SK-N-SH (cell line): ENCODE measurements at regions not wholly inside any gene's neighbourhood (a gene's known extent, or its start where the extent isn't known, plus 50 kb on each side); places are given as distances from the start of the nearest gene placed in this dataset.

Experiments used
- CTCF ChIA-PET: fragments of 300-600, 350-600 bp; formaldehyde crosslinking; extraction: SDS; loops from one replicate; lab custom pipeline; 2021; lab: Yijun Ruan, JAX
- POLR2A ChIA-PET: fragments of 350-600 bp; sonication (Branson Sonifier 250); formaldehyde crosslinking; extraction: SDS; loops from one replicate; lab custom pipeline; 2020; ENCODE audit warnings: antibody characterized with exemption, inconsistent platforms; lab: Yijun Ruan, JAX
- DNase-seq: peaks from one replicate; pipeline ENCODE4 v3.0.0; 2012
- H2AFZ ChIP-seq: fragments of 200-600 bp; sonication (generic); 2 replicates; pipeline ENCODE4 v1.8.1; 2016; ENCODE audit warnings: antibody characterized with exemption, mild to moderate bottlenecking, low read depth
- H3F3A ChIP-seq: fragments of 200-600 bp; sonication (generic); replicated peaks from 2 replicates; pipeline ENCODE3; 2016; ENCODE audit warnings: antibody characterized with exemption, mild to moderate bottlenecking; ENCODE audit not compliant: insufficient read depth
- H3K27ac ChIP-seq, 2 experiments: fragments of 200-500 bp in 1 of 2; fragments of 200-600 bp in 1 of 2; sonication (Bioruptor generic) in 1 of 2; sonication (generic), shearing (Covaris generic) in 1 of 2; 2 replicates each; pipeline versions ENCODE4 v1.5.1 to v1.6.1; 2014 to 2016; ENCODE audit warnings: low read depth in 2 of 2, inconsistent platforms in 1 of 2, low read length in 1 of 2, mild to moderate bottlenecking in 1 of 2, mixed read lengths in 1 of 2
- H3K27me3 ChIP-seq: fragments of 200-600 bp; sonication (generic), shearing (Covaris generic); 2 replicates; pipeline ENCODE4 v1.6.1; 2016; ENCODE audit warnings: mixed run types; ENCODE audit not compliant: insufficient read depth
- H3K36me3 ChIP-seq, 2 experiments: fragments of 200-500 bp in 1 of 2; fragments of 200-600 bp in 1 of 2; sonication (Bioruptor generic) in 1 of 2; sonication (generic) in 1 of 2; replicated peaks in 1 of 2; 2 replicates each; pipeline versions ENCODE3 to v1.5.1; 2014 to 2016; ENCODE audit warnings: low read length in 1 of 2, mild to moderate bottlenecking in 1 of 2; ENCODE audit not compliant: insufficient read depth in 2 of 2, control insufficient read depth in 1 of 2
- H3K4me1 ChIP-seq, 2 experiments: fragments of 200-500 bp in 1 of 2; fragments of 200-600 bp in 1 of 2; sonication (Bioruptor generic) in 1 of 2; sonication (generic), shearing (Covaris generic) in 1 of 2; 2 replicates each; pipeline versions ENCODE4 v1.5.1 to v1.6.1; 2014 to 2016; ENCODE audit warnings: low read depth in 1 of 2, low read length in 1 of 2, mixed run types in 1 of 2; ENCODE audit not compliant: insufficient read depth in 2 of 2, control insufficient read depth in 1 of 2
- H3K4me2 ChIP-seq: fragments of 200-600 bp; sonication (generic), shearing (Covaris generic); 2 replicates; pipeline ENCODE4 v1.6.1; 2017; ENCODE audit warnings: mixed run types
- H3K4me3 ChIP-seq, 2 experiments: fragments of 200-500 bp in 1 of 2; fragments of 200-600 bp in 1 of 2; sonication (Bioruptor generic) in 1 of 2; sonication (generic), shearing (Covaris generic) in 1 of 2; 2 replicates each; pipeline versions ENCODE4 v1.5.1 to v1.8.1; 2014 to 2016; ENCODE audit warnings: low read depth in 2 of 2, inconsistent platforms in 1 of 2, low read length in 1 of 2, mild to moderate bottlenecking in 1 of 2, mixed read lengths in 1 of 2, moderate library complexity in 1 of 2
- H3K79me2 ChIP-seq: fragments of 200-600 bp; sonication (generic); 2 replicates; pipeline ENCODE4 v1.8.1; 2017; ENCODE audit warnings: mild to moderate bottlenecking; ENCODE audit not compliant: insufficient read depth
- H3K9ac ChIP-seq: fragments of 200-600 bp; sonication (generic); 2 replicates; pipeline ENCODE4 v1.6.1; 2017; ENCODE audit warnings: mixed run types
- H3K9me2 ChIP-seq: fragments of 200-600 bp; sonication (generic); 2 replicates; pipeline ENCODE4 v1.6.1; 2017; ENCODE audit warnings: mixed run types
- H3K9me3 ChIP-seq: fragments of 200-600 bp; sonication (generic); 2 replicates; pipeline ENCODE4 v1.6.1; 2017; ENCODE audit warnings: mixed run types, mild to moderate bottlenecking, moderate library complexity
- H4K20me1 ChIP-seq: fragments of 200-600 bp; sonication (generic); 2 replicates; pipeline ENCODE4 v1.6.1; 2017; ENCODE audit warnings: mild to moderate bottlenecking, mixed run types; ENCODE audit not compliant: insufficient read depth
- CHD2 ChIP-seq: fragments of 150-350 bp; IDR thresholded peaks from 2 replicates; pipeline ENCODE4 v1.6.1; 2018; ENCODE audit warnings: low read length; ENCODE audit not compliant: partially characterized antibody
- EP300 ChIP-seq, 2 experiments: IDR thresholded peaks; 2 replicates each; pipeline versions ENCODE4 v1.4.0 to v1.6.1; 2012; ENCODE audit warnings: borderline replicate concordance in 1 of 2, low read depth in 1 of 2, low read length in 1 of 2
- FOSL2 ChIP-seq: IDR thresholded peaks from 2 replicates; pipeline ENCODE4 v1.4.0; 2012; ENCODE audit warnings: low read depth, mild to moderate bottlenecking, moderate library complexity, borderline replicate concordance
- JUND ChIP-seq: IDR thresholded peaks from 2 replicates; pipeline ENCODE4 v1.4.0; 2012
- MXI1 ChIP-seq: IDR thresholded peaks from 2 replicates; pipeline ENCODE4 v1.6.1; 2012; ENCODE audit warnings: mild to moderate bottlenecking, low read depth, low read length, improper control_type of control experiment
- NRF1 ChIP-seq: IDR thresholded peaks from 2 replicates; pipeline ENCODE4 v1.6.1; 2012; ENCODE audit warnings: low read depth, mild to moderate bottlenecking, low read length
- POLR2AphosphoS5 ChIP-seq: IDR thresholded peaks from 2 replicates; pipeline ENCODE4 v1.6.1; 2012; ENCODE audit warnings: low read depth, low read length
- RCOR1 ChIP-seq: fragments of 150-350 bp; IDR thresholded peaks from 2 replicates; pipeline ENCODE4 v1.6.1; 2017; ENCODE audit warnings: antibody characterized with exemption, low read length
- RFX5 ChIP-seq: IDR thresholded peaks from 2 replicates; pipeline ENCODE4 v1.6.1; 2012; ENCODE audit warnings: mild to moderate bottlenecking, improper control_type of control experiment, low read length
- SIN3A ChIP-seq: IDR thresholded peaks from 2 replicates; pipeline ENCODE4 v1.6.1; 2012; ENCODE audit warnings: low read depth, mild to moderate bottlenecking, low read length, moderate library complexity, borderline replicate concordance
- TAF1 ChIP-seq: IDR thresholded peaks from 2 replicates; pipeline ENCODE4 v1.6.1; 2012; ENCODE audit warnings: low read depth, mild to moderate bottlenecking, low read length, moderate library complexity, borderline replicate concordance
- TCF12 ChIP-seq: IDR thresholded peaks from 2 replicates; pipeline ENCODE4 v1.4.0; 2012
- TEAD4 ChIP-seq: IDR thresholded peaks from 2 replicates; pipeline ENCODE4 v1.4.0; 2012; ENCODE audit warnings: mild to moderate bottlenecking, borderline replicate concordance; ENCODE audit not compliant: insufficient read depth
- YY1 ChIP-seq: IDR thresholded peaks from 2 replicates; pipeline ENCODE4 v1.4.0; 2012; ENCODE audit warnings: low read depth, mild to moderate bottlenecking
- WGBS: methylation state at CpG from one replicate; pipeline ENCODE4 v1.1.6; 2017; ENCODE audit warnings: low lambda C conversion rate; 5-methylcytosine and 5-hydroxymethylcytosine counted together
- TF ChIP-seq, protein P1 (sequence below): IDR thresholded peaks from 2 replicates; pipeline ENCODE4 v1.4.0; 2012; ENCODE audit warnings: low read depth
- TF ChIP-seq, protein P2 (sequence below): IDR thresholded peaks from 2 replicates; pipeline ENCODE4 v1.4.0; 2012; ENCODE audit warnings: low read depth, borderline replicate concordance
- TF ChIP-seq, protein P3 (sequence below): fragments of 150-350 bp; IDR thresholded peaks from 2 replicates; pipeline ENCODE4 v1.6.1; 2016; ENCODE audit warnings: mild to moderate bottlenecking, low read depth, low read length
- TF ChIP-seq, protein P4 (sequence below): IDR thresholded peaks from 2 replicates; pipeline ENCODE4 v1.6.1; 2012; ENCODE audit warnings: mild to moderate bottlenecking, low read depth, low read length, moderate library complexity

DNA sequence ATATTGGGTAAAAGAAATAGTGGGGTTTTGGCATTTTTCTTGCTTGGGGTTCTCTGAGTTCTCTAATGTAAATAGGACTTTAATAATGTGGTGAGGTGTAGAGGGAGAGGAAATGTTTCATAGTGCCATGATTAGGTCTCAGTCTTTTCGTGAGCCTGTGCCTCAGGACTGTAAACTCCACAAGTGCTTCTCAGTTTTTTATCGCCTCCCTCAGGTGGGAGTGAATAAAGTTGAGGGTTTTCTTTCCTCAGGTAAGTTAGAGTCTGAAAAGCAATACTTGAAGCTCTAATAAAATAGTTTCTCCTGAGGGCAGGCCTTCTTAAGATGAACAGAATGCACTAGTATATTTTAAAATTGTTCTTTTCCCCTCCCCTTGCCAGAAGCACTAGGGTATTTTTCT, 243.1 kb upstream of the SETBP1 start:
- H4K20me1 ChIP-seq: no peaks in the 10 kb centered on the region
- no peak overlapping the region for H3K9ac ChIP-seq
- H3K9me2 ChIP-seq: no peaks in the 10 kb centered on the region
- TF ChIP-seq SIN3A (no peak), RCOR1 (no peak), FOSL2 (no peak), EP300 (IDR thresholded peaks at IDR 0.05; ENCODE audit: borderline replicate concordance in 1 of 2, low read depth in 1 of 2, low read length in 1 of 2) (no peak), RFX5 (no peak)
- TF ChIP-seq, all 33 proteins: peak for 0
- Histone ChIP-seq H3F3A (no peaks in the 10 kb centered on the region), H3K27ac (no peak overlapping the region), H3K4me2 (no peak overlapping the region), H3K4me3 (no peak overlapping the region), H3K4me1 (no peaks in the 10 kb centered on the region), H3K27me3 (no peaks in the 10 kb centered on the region), H2AFZ (no peak overlapping the region), H3K36me3 (no peaks in the 10 kb centered on the region), H3K9me3 (no peaks in the 10 kb centered on the region), H3K79me2 (no peaks in the 10 kb centered on the region)
- ChIA-PET POLR2A (no interaction called here), CTCF (no interaction called here)
- no peak for DNase-seq
- 75% methylated on average over 2 of the region's 2 CpGs for WGBS

DNA sequence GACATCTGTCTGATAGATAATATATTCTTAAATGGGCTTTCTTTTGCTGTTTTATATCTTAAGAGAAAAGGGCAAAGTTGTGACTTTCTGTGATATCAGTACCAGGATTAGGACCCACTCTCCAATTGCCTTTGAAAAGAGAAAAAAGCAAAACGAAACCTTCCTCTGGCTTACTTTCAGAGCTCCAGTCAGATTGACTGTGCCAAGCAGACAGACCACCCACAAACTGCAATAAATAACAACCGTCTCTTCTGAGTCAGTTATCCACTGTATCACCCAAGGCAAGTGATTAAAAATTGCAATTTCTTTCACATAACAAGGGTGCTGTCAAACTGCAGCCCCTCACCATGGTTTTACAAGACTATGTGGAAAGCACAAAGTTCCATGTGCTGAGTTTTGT, 230.5 kb upstream of the SETBP1 start:
- DNase-seq: no peak
- ChIA-PET POLR2A (no interaction called here), CTCF (no interaction called here)
- Histone ChIP-seq H3K9me3 (no peaks in the 10 kb centered on the region), H3K27me3 (no peaks in the 10 kb centered on the region), H3K79me2 (no peaks in the 10 kb centered on the region), H2AFZ (no peak overlapping the region), H3K4me2 (no peak overlapping the region), H3K9me2 (no peaks in the 10 kb centered on the region), H4K20me1 (no peaks in the 10 kb centered on the region), H3F3A (peaks cover 3% of the 10 kb centered on the region), H3K4me3 (no peak overlapping the region), H3K36me3 (no peaks in the 10 kb centered on the region), H3K27ac (no peak overlapping the region), H3K9ac (no peak overlapping the region), H3K4me1 (peaks cover 0 to 5% of the 10 kb centered on the region in 2 experiments; a peak in 2 of 4 replicates)
- WGBS: 54% methylated on average over 2 of the region's 2 CpGs
- TF ChIP-seq TAF1 (no peak), SIN3A (no peak), POLR2AphosphoS5 (no peak), TCF12 (no peak), MXI1 (no peak), FOSL2 (no peak), YY1 (no peak), JUND (no peak), TEAD4 (no peak), NRF1 (no peak), CHD2 (no peak)
- TF ChIP-seq, protein P1, sequence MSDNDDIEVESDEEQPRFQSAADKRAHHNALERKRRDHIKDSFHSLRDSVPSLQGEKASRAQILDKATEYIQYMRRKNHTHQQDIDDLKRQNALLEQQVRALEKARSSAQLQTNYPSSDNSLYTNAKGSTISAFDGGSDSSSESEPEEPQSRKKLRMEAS: no peak
- TF ChIP-seq, protein P2, sequence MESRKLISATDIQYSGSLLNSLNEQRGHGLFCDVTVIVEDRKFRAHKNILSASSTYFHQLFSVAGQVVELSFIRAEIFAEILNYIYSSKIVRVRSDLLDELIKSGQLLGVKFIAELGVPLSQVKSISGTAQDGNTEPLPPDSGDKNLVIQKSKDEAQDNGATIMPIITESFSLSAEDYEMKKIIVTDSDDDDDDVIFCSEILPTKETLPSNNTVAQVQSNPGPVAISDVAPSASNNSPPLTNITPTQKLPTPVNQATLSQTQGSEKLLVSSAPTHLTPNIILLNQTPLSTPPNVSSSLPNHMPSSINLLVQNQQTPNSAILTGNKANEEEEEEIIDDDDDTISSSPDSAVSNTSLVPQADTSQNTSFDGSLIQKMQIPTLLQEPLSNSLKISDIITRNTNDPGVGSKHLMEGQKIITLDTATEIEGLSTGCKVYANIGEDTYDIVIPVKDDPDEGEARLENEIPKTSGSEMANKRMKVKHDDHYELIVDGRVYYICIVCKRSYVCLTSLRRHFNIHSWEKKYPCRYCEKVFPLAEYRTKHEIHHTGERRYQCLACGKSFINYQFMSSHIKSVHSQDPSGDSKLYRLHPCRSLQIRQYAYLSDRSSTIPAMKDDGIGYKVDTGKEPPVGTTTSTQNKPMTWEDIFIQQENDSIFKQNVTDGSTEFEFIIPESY: no peak
- TF ChIP-seq, protein P3, sequence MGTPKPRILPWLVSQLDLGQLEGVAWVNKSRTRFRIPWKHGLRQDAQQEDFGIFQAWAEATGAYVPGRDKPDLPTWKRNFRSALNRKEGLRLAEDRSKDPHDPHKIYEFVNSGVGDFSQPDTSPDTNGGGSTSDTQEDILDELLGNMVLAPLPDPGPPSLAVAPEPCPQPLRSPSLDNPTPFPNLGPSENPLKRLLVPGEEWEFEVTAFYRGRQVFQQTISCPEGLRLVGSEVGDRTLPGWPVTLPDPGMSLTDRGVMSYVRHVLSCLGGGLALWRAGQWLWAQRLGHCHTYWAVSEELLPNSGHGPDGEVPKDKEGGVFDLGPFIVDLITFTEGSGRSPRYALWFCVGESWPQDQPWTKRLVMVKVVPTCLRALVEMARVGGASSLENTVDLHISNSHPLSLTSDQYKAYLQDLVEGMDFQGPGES: no peak
- TF ChIP-seq, protein P4, sequence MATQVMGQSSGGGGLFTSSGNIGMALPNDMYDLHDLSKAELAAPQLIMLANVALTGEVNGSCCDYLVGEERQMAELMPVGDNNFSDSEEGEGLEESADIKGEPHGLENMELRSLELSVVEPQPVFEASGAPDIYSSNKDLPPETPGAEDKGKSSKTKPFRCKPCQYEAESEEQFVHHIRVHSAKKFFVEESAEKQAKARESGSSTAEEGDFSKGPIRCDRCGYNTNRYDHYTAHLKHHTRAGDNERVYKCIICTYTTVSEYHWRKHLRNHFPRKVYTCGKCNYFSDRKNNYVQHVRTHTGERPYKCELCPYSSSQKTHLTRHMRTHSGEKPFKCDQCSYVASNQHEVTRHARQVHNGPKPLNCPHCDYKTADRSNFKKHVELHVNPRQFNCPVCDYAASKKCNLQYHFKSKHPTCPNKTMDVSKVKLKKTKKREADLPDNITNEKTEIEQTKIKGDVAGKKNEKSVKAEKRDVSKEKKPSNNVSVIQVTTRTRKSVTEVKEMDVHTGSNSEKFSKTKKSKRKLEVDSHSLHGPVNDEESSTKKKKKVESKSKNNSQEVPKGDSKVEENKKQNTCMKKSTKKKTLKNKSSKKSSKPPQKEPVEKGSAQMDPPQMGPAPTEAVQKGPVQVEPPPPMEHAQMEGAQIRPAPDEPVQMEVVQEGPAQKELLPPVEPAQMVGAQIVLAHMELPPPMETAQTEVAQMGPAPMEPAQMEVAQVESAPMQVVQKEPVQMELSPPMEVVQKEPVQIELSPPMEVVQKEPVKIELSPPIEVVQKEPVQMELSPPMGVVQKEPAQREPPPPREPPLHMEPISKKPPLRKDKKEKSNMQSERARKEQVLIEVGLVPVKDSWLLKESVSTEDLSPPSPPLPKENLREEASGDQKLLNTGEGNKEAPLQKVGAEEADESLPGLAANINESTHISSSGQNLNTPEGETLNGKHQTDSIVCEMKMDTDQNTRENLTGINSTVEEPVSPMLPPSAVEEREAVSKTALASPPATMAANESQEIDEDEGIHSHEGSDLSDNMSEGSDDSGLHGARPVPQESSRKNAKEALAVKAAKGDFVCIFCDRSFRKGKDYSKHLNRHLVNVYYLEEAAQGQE: no peak
